ENCODE measurements at regions not wholly inside any gene's neighbourhood (a gene's known extent, or its start where the extent isn't known, plus 50 kb on each side); places are given as distances from the start of the nearest gene placed in this dataset.

DNA sequence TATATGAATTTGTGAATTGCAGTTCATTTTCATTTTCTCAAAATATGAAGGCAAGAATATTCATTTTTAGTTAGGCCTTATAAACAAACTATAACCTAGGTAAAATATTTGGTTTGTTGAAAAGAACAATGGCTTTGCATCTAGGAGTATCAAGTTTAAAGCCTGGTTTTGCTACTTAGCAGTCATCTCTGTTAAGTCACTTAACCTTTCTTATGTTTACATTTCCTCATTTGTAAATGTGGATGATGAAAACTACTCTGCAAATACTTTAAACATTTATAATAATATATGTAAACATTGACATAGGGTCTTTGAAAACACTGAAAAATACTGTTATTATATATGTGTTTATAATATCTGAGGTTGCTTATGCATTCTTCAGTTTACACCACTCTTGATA, 135.5 kb downstream of the CENPW start:
- no peaks in the 10 kb centered on the region for H3K9me3 ChIP-seq (ENCODE audit: control insufficient read depth in 1 of 2, insufficient read depth in 1 of 2, low read depth in 1 of 2, low read length in 2 of 2)
- H2AFZ ChIP-seq (ENCODE audit: low read depth, low read length, poor library complexity, severe bottlenecking) = no peak overlapping the region
- H3K79me2 ChIP-seq (ENCODE audit: insufficient read depth, low read length) = no peaks in the 10 kb centered on the region
- no peak overlapping the region for H3K4me3 ChIP-seq (replicated peaks in 1 of 2; ENCODE audit: low read depth in 1 of 2, low read length in 2 of 2)
- no peak overlapping the region for H3K9ac ChIP-seq (ENCODE audit: low read length)
- no peak for TF ChIP-seq SIN3A (IDR thresholded peaks at IDR 0.05; ENCODE audit: low read depth)
- TF ChIP-seq SRF (IDR thresholded peaks at IDR 0.05; ENCODE audit: low read depth) = no peak
- no peak for TF ChIP-seq EGR1 (IDR thresholded peaks at IDR 0.05; ENCODE audit: low read depth)
- no peak for TF ChIP-seq TCF7L2 (IDR thresholded peaks at IDR 0.05; ENCODE audit: borderline replicate concordance, extremely low read depth, insufficient read depth, insufficient read length)
- no peaks in the 10 kb centered on the region for H3K4me1 ChIP-seq (ENCODE audit: control insufficient read depth in 1 of 2, insufficient read depth in 2 of 2, low read length in 2 of 2)
- H3K9me2 ChIP-seq (ENCODE audit: insufficient read depth) = no peaks in the 10 kb centered on the region
- no TSS peak for BruUV-seq (replicated peaks)
- DNase-seq (ENCODE audit: low read depth, low spot score) (no peak), ATAC-seq (no peak)
- intact Hi-C loops (cut with micrococcal nuclease) = no loop called here
- RAD21 ChIA-PET (ENCODE audit: low non-redundant PET in 1 of 2, low total read pairs in 2 of 2, uncharacterized antibody in 2 of 2, unreplicated experiment in 2 of 2) = no interaction called here
- no peaks in the 10 kb centered on the region for H3K27me3 ChIP-seq (ENCODE audit: insufficient read depth, low read length)
- H3K27ac ChIP-seq (ENCODE audit: low read depth, low read length) = no peak overlapping the region
- H3K36me3 ChIP-seq (ENCODE audit: control insufficient read depth in 1 of 2, insufficient read depth in 2 of 2, low read length in 2 of 2) = no peaks in the 10 kb centered on the region
- CTCF ChIA-PET = no interaction called here
- POLR2A ChIA-PET = no interaction called here
- no peaks in the 10 kb centered on the region for H4K20me1 ChIP-seq (ENCODE audit: insufficient read depth)
- H3K4me2 ChIP-seq (ENCODE audit: low read length) = no peak overlapping the region

DNA sequence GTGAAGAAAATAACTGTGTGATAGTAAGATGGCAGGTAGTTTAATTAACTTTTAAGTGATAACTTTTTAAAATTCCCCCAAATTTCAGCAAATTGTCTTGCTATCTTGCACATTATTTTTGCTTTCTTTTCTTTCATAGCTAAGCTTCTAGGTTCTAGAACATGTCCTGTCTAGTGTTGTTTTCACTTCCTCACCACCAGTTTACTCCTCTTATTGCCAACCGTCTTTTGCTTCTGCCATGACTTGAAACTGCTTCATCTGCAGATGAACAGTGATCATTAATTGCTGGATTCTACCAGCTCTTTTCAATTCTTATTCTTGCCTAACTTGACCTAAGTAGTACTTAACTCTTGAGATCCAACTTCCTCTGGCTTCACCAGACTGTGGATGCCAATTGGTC, 137.8 kb downstream of the CENPW start:
- Histone ChIP-seq H3K9me2 (ENCODE audit: insufficient read depth) (no peaks in the 10 kb centered on the region), H3K27me3 (ENCODE audit: insufficient read depth, low read length) (no peaks in the 10 kb centered on the region), H2AFZ (ENCODE audit: low read depth, low read length, poor library complexity, severe bottlenecking) (no peak overlapping the region), H3K4me2 (ENCODE audit: low read length) (no peak overlapping the region), H3K79me2 (ENCODE audit: insufficient read depth, low read length) (no peaks in the 10 kb centered on the region), H3K27ac (ENCODE audit: low read depth, low read length) (no peak overlapping the region), H3K9me3 (ENCODE audit: control insufficient read depth in 1 of 2, insufficient read depth in 1 of 2, low read depth in 1 of 2, low read length in 2 of 2) (no peaks in the 10 kb centered on the region), H3K4me1 (ENCODE audit: control insufficient read depth in 1 of 2, insufficient read depth in 2 of 2, low read length in 2 of 2) (no peaks in the 10 kb centered on the region), H3K4me3 (replicated peaks in 1 of 2; ENCODE audit: low read depth in 1 of 2, low read length in 2 of 2) (no peak overlapping the region), H4K20me1 (ENCODE audit: insufficient read depth) (no peaks in the 10 kb centered on the region), H3K36me3 (ENCODE audit: control insufficient read depth in 1 of 2, insufficient read depth in 2 of 2, low read length in 2 of 2) (no peaks in the 10 kb centered on the region), H3K9ac (ENCODE audit: low read length) (no peak overlapping the region)
- intact Hi-C loops (cut with micrococcal nuclease) = no loop called here
- BruUV-seq (replicated peaks) = no TSS peak
- DNase-seq (ENCODE audit: low read depth, low spot score) = no peak
- ChIA-PET POLR2A (no interaction called here), RAD21 (ENCODE audit: low non-redundant PET in 1 of 2, low total read pairs in 2 of 2, uncharacterized antibody in 2 of 2, unreplicated experiment in 2 of 2) (no interaction called here), CTCF (no interaction called here)
- no peak for ATAC-seq
- no peak for TF ChIP-seq POLR2A (IDR thresholded peaks at IDR 0.05; ENCODE audit: borderline replicate concordance, extremely low read depth, insufficient read depth, insufficient read length)
- TF ChIP-seq SP1 (IDR thresholded peaks at IDR 0.05; ENCODE audit: low read depth) = no peak
- no peak for TF ChIP-seq POLR2AphosphoS5 (IDR thresholded peaks at IDR 0.05; ENCODE audit: low read depth, low read length)
- TF ChIP-seq, protein P1, sequence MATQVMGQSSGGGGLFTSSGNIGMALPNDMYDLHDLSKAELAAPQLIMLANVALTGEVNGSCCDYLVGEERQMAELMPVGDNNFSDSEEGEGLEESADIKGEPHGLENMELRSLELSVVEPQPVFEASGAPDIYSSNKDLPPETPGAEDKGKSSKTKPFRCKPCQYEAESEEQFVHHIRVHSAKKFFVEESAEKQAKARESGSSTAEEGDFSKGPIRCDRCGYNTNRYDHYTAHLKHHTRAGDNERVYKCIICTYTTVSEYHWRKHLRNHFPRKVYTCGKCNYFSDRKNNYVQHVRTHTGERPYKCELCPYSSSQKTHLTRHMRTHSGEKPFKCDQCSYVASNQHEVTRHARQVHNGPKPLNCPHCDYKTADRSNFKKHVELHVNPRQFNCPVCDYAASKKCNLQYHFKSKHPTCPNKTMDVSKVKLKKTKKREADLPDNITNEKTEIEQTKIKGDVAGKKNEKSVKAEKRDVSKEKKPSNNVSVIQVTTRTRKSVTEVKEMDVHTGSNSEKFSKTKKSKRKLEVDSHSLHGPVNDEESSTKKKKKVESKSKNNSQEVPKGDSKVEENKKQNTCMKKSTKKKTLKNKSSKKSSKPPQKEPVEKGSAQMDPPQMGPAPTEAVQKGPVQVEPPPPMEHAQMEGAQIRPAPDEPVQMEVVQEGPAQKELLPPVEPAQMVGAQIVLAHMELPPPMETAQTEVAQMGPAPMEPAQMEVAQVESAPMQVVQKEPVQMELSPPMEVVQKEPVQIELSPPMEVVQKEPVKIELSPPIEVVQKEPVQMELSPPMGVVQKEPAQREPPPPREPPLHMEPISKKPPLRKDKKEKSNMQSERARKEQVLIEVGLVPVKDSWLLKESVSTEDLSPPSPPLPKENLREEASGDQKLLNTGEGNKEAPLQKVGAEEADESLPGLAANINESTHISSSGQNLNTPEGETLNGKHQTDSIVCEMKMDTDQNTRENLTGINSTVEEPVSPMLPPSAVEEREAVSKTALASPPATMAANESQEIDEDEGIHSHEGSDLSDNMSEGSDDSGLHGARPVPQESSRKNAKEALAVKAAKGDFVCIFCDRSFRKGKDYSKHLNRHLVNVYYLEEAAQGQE (IDR thresholded peaks at IDR 0.05; ENCODE audit: low read depth) = no peak
- TF ChIP-seq, protein P2, sequence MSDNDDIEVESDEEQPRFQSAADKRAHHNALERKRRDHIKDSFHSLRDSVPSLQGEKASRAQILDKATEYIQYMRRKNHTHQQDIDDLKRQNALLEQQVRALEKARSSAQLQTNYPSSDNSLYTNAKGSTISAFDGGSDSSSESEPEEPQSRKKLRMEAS (IDR thresholded peaks at IDR 0.05) = no peak
- TF ChIP-seq, protein P3, sequence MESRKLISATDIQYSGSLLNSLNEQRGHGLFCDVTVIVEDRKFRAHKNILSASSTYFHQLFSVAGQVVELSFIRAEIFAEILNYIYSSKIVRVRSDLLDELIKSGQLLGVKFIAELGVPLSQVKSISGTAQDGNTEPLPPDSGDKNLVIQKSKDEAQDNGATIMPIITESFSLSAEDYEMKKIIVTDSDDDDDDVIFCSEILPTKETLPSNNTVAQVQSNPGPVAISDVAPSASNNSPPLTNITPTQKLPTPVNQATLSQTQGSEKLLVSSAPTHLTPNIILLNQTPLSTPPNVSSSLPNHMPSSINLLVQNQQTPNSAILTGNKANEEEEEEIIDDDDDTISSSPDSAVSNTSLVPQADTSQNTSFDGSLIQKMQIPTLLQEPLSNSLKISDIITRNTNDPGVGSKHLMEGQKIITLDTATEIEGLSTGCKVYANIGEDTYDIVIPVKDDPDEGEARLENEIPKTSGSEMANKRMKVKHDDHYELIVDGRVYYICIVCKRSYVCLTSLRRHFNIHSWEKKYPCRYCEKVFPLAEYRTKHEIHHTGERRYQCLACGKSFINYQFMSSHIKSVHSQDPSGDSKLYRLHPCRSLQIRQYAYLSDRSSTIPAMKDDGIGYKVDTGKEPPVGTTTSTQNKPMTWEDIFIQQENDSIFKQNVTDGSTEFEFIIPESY (IDR thresholded peaks at IDR 0.05; ENCODE audit: extremely low read depth, insufficient replicate concordance, low read length) = no peak
